Endodermal cell (in vitro differentiated cells): ENCODE measurements at regions not wholly inside any gene's neighbourhood (a gene's known extent, or its start where the extent isn't known, plus 50 kb on each side); places are given as distances from the start of the nearest gene placed in this dataset.

ENCODE experiments used
- DNase-seq: peaks from one replicate; pipeline ENCODE4 v3.0.0-alpha.2; 2017
- H3K27ac ChIP-seq: 2 replicates; pipeline ENCODE4 v1.5.1; 2013; ENCODE audit warnings: mild to moderate bottlenecking, low read depth, low read length, moderate library complexity
- H3K27me3 ChIP-seq: 2 replicates; pipeline ENCODE4 v1.6.1; 2013; ENCODE audit warnings: mild to moderate bottlenecking, low read length, moderate library complexity; ENCODE audit not compliant: insufficient read depth, control insufficient read depth, poor library complexity, severe bottlenecking
- H3K36me3 ChIP-seq: 2 replicates; pipeline ENCODE4 v1.7.0; 2013; ENCODE audit warnings: mild to moderate bottlenecking, low read length, moderate library complexity; ENCODE audit not compliant: control insufficient read depth, insufficient read depth
- H3K4me1 ChIP-seq: one replicate; pipeline ENCODE4 v1.7.0; 2013; ENCODE audit warnings: low read length; ENCODE audit not compliant: control insufficient read depth, insufficient read depth
- H3K4me3 ChIP-seq: 2 replicates; pipeline ENCODE4 v1.5.1; 2013; ENCODE audit warnings: mild to moderate bottlenecking, low read length, moderate library complexity
- H3K9ac ChIP-seq: 2 replicates; pipeline ENCODE4 v1.6.1; 2013; ENCODE audit warnings: mild to moderate bottlenecking, low read length, moderate library complexity; ENCODE audit not compliant: poor library complexity, severe bottlenecking; ENCODE audit errors: extremely low read depth
- H3K9me3 ChIP-seq: 2 replicates; pipeline ENCODE4 v1.6.1; 2013; ENCODE audit warnings: mild to moderate bottlenecking, low read length, moderate library complexity; ENCODE audit not compliant: control insufficient read depth
- H3K27ac Mint-ChIP-seq: 2 replicates; pipeline ENCODE4 v1.8.0; 2020; ENCODE audit warnings: mixed read lengths
- H3K27me3 Mint-ChIP-seq: 2 replicates; pipeline ENCODE4 v1.8.0; 2021; ENCODE audit warnings: mild to moderate bottlenecking, mixed read lengths; ENCODE audit not compliant: insufficient read depth
- H3K36me3 Mint-ChIP-seq: 2 replicates; pipeline ENCODE4 v1.8.0; 2020; ENCODE audit warnings: low read depth, mixed read lengths
- H3K4me1 Mint-ChIP-seq: 2 replicates; pipeline ENCODE4 v1.8.0; 2020; ENCODE audit warnings: mixed read lengths
- H3K4me3 Mint-ChIP-seq: 2 replicates; pipeline ENCODE4 v1.8.0; 2020; ENCODE audit warnings: mild to moderate bottlenecking, moderate library complexity, mixed read lengths
- H3K9me3 Mint-ChIP-seq: 2 replicates; pipeline ENCODE4 v1.8.0; 2020; ENCODE audit warnings: mild to moderate bottlenecking, mixed read lengths
- CTCF ChIP-seq: fragments of 200-600 bp; sonication (generic); conservative IDR thresholded peaks from 2 replicates; pipeline ENCODE4 v1.5.0; 2021; ENCODE audit warnings: antibody characterized with exemption, mild to moderate bottlenecking
- WGBS, 2 experiments: methylation state at CpG; one replicate each; pipeline versions ENCODE4 v1.1.5 to v1.1.7; 2013; ENCODE audit warnings: missing lambda C conversion rate in 2 of 2, mixed read lengths in 1 of 2; ENCODE audit not compliant: insufficient coverage in 1 of 2, insufficient read length in 1 of 2; 5-methylcytosine and 5-hydroxymethylcytosine counted together

GRCh38 chr4:28004520-28004919 is 1143.9 kb downstream of the STIM2 start:
- H3K9me3 Mint-ChIP-seq: no peaks in the 10 kb centered on the region
- H3K4me3 Mint-ChIP-seq: no peak overlapping the region
- Histone ChIP-seq H3K9me3 (no peaks in the 10 kb centered on the region), H3K4me3 (no peak overlapping the region), H3K27ac (no peak overlapping the region), H3K9ac (no peak overlapping the region), H3K36me3 (no peaks in the 10 kb centered on the region), H3K4me1 (no peaks in the 10 kb centered on the region), H3K27me3 (no peaks in the 10 kb centered on the region)
- no peaks in the 10 kb centered on the region for H3K27me3 Mint-ChIP-seq
- TF ChIP-seq CTCF: no peak
- no peak for DNase-seq
- no peak overlapping the region for H3K27ac Mint-ChIP-seq
- H3K4me1 Mint-ChIP-seq: peaks cover 4% of the 10 kb centered on the region
- no peaks in the 10 kb centered on the region for H3K36me3 Mint-ChIP-seq

DNA sequence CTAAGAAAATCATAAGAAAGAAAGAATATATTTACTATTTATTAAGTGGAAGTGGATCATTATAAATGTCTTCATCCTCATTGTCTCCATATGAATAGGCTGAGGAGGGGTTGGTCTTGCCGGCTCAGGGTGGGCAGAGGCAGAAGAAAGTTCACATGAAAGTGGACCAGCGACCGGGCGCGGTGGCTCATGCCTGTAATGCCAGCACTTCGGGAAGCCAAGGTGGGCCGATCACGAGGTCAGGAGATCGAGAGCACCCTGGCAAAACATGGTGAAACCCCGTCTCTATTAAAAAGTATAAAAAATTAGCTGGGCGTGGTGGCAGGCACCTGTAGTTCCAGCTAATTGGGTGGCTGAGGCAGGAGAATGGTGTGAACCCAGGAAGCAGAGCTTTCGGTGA is 1145.4 kb downstream of the STIM2 start:
- Mint-ChIP-seq H3K27me3 (no peaks in the 10 kb centered on the region), H3K9me3 (no peaks in the 10 kb centered on the region), H3K27ac (no peak overlapping the region), H3K4me1 (no peaks in the 10 kb centered on the region), H3K36me3 (no peaks in the 10 kb centered on the region), H3K4me3 (no peak overlapping the region)
- Histone ChIP-seq H3K4me1 (no peaks in the 10 kb centered on the region), H3K36me3 (no peaks in the 10 kb centered on the region), H3K9ac (no peak overlapping the region), H3K9me3 (no peaks in the 10 kb centered on the region), H3K27me3 (no peaks in the 10 kb centered on the region), H3K4me3 (no peak overlapping the region), H3K27ac (no peak overlapping the region)
- WGBS, 2 experiments: 93 to 94% methylated on average over 10 to 12 of the region's 12 CpGs
- DNase-seq: no peak
- no peak for TF ChIP-seq CTCF

GRCh38 chr4:28007693-28008092 is 1147.1 kb downstream of the STIM2 start:
- no peak overlapping the region for H3K4me3 Mint-ChIP-seq
- H3K36me3 Mint-ChIP-seq: no peaks in the 10 kb centered on the region
- H3K4me3 ChIP-seq: no peak overlapping the region
- H3K9ac ChIP-seq: no peak overlapping the region
- TF ChIP-seq CTCF: no peak
- no peaks in the 10 kb centered on the region for H3K4me1 ChIP-seq
- H3K9me3 ChIP-seq: no peaks in the 10 kb centered on the region
- no peaks in the 10 kb centered on the region for H3K27me3 ChIP-seq
- H3K27me3 Mint-ChIP-seq: no peaks in the 10 kb centered on the region
- no peak for DNase-seq
- no peaks in the 10 kb centered on the region for H3K4me1 Mint-ChIP-seq
- no peak overlapping the region for H3K27ac ChIP-seq
- 91 to 100% methylated on average over 3 of the region's 4 CpGs for WGBS, 2 experiments
- no peak overlapping the region for H3K27ac Mint-ChIP-seq
- no peaks in the 10 kb centered on the region for H3K36me3 ChIP-seq
- no peaks in the 10 kb centered on the region for H3K9me3 Mint-ChIP-seq
